ENCODE measurements at regions not wholly inside any gene's neighbourhood (a gene's known extent, or its start where the extent isn't known, plus 50 kb on each side); places are given as distances from the start of the nearest gene placed in this dataset.

DNA sequence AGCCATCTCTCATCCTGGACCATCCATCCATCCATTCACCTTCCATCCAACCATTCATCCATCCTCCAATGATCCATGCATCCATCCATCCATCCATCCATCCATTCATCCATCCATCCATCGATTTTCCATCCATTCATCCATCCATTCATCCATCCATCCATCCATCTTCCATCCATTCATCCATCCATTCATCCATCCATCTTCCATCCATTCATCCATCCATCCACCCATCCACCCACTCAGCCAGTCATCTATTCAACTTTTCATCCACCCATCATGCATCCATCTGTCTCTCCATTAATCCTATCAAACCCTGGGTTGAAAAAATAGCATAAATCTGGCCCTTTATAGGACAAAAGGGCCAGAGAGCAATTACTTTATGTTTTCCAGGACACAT is 158.3 kb upstream of the WSCD1 start:
- TF ChIP-seq YY1 (IDR thresholded peaks at IDR 0.05; ENCODE audit: low read depth) (no peak), EP300 (IDR thresholded peaks at IDR 0.05; ENCODE audit: borderline replicate concordance) (no peak), CEBPB (IDR thresholded peaks at IDR 0.05) (no peak), REST (IDR thresholded peaks at IDR 0.05; ENCODE audit: low read depth) (no peak), TAF1 (IDR thresholded peaks at IDR 0.05; ENCODE audit: low read depth) (no peak), MAX (IDR thresholded peaks at IDR 0.05) (no peak), TEAD4 (IDR thresholded peaks at IDR 0.05) (no peak), FOXM1 (IDR thresholded peaks at IDR 0.05; ENCODE audit: borderline replicate concordance, low read depth) (no peak), RAD21 (IDR thresholded peaks at IDR 0.05; ENCODE audit: low read depth) (no peak), CREB1 (IDR thresholded peaks at IDR 0.05; ENCODE audit: low read depth) (no peak)
- TF ChIP-seq, protein P1, sequence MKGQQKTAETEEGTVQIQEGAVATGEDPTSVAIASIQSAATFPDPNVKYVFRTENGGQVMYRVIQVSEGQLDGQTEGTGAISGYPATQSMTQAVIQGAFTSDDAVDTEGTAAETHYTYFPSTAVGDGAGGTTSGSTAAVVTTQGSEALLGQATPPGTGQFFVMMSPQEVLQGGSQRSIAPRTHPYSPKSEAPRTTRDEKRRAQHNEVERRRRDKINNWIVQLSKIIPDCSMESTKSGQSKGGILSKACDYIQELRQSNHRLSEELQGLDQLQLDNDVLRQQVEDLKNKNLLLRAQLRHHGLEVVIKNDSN (IDR thresholded peaks at IDR 0.05), result no peak

All from Ishikawa (cell line).